Choroid plexus epithelial cell (primary cell): ENCODE measurements at regions not wholly inside any gene's neighbourhood (a gene's known extent, or its start where the extent isn't known, plus 50 kb on each side); places are given as distances from the start of the nearest gene placed in this dataset.

Source experiments
- DNase-seq: peaks from one replicate; pipeline ENCODE4 v3.0.0-alpha.2; 2010; ENCODE audit warnings: low read depth
- H3K4me3 ChIP-seq: 2 replicates; pipeline ENCODE4 v1.5.1; 2011; ENCODE audit warnings: low read depth, mild to moderate bottlenecking, control low read depth, low read length, moderate library complexity
- TF ChIP-seq, protein P1 (sequence below): conservative IDR thresholded peaks from 2 replicates; pipeline ENCODE4 v1.5.1; 2011; ENCODE audit warnings: low read depth, mild to moderate bottlenecking, control low read depth, inconsistent platforms, low read length, moderate library complexity

DNA sequence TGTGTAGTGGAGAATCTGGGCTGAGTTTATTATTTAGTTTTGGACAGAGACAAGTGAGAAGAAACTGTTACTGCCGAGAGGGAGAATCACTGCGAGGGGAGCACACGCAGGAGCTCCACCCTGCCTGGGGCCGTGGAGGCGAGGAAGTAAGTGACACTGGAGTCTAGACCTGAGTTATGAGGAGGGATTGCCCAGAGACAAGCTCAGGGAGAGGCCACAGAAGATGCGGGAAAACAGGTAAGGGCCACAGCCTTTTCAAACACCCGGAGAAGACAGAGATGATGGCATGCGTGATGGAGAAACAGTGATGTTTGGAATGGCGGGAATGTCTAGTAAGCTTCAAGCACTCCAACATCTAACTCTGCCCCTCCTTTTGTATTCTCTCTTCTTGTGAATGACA, 84.1 kb downstream of the TNFSF11 start:
- no peak overlapping the region for H3K4me3 ChIP-seq
- TF ChIP-seq, protein P1, sequence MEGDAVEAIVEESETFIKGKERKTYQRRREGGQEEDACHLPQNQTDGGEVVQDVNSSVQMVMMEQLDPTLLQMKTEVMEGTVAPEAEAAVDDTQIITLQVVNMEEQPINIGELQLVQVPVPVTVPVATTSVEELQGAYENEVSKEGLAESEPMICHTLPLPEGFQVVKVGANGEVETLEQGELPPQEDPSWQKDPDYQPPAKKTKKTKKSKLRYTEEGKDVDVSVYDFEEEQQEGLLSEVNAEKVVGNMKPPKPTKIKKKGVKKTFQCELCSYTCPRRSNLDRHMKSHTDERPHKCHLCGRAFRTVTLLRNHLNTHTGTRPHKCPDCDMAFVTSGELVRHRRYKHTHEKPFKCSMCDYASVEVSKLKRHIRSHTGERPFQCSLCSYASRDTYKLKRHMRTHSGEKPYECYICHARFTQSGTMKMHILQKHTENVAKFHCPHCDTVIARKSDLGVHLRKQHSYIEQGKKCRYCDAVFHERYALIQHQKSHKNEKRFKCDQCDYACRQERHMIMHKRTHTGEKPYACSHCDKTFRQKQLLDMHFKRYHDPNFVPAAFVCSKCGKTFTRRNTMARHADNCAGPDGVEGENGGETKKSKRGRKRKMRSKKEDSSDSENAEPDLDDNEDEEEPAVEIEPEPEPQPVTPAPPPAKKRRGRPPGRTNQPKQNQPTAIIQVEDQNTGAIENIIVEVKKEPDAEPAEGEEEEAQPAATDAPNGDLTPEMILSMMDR: no peak
- DNase-seq: no peak

DNA sequence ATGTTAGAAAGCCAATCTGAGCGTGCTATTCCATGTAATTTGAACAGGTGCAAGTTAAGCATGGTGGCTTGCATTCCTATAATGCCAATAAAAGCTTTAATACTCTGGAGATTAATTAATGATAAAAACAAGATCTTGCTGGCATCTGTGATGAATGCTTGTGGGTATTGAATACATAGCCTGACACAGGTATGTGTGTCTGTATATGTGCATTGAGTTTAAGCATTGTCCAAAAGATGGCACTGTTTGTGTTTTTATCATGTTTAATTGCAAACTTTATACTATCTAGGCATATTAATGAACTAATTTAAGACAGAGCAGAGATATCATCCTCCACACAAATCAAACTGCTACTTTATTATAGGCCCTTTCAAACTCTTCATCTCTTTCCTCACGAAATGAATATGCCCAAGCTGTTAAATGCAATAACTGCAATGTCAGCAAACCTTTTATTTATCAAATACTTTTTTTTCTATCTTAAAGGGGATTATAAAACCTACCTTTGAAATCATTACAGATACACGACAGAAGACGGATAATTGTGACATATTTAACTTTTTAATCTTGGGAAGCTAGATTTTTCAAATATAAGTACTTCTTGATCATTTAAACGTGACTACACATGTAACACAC, 86.5 kb downstream of the TNFSF11 start:
- DNase-seq: peak; percentile 58
- no peak overlapping the region for H3K4me3 ChIP-seq

DNA sequence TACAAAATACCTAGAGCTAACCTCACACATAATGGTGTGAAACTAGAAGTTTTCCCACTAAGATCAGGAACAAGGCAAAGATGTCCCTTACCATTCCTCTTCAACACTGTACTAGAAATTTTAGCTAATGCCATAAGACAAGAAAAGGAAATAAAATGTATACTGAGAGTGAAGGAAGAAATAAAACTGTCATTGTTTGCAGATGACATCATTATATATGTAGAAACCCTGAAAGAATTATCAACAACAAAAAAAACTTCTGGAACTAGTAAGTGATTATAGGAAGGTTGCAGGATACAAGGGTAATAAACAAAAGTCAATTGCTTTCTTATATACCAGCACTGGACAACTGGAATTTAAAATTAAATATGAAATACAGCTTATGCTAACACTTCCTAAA, 93.7 kb downstream of the TNFSF11 start:
- TF ChIP-seq, protein P1: no peak
- no peak for DNase-seq
- no peak overlapping the region for H3K4me3 ChIP-seq

More for the DNA sequence above, 86.5 kb downstream of the TNFSF11 start:
- TF ChIP-seq, protein P1: peak; percentile 53

DNA sequence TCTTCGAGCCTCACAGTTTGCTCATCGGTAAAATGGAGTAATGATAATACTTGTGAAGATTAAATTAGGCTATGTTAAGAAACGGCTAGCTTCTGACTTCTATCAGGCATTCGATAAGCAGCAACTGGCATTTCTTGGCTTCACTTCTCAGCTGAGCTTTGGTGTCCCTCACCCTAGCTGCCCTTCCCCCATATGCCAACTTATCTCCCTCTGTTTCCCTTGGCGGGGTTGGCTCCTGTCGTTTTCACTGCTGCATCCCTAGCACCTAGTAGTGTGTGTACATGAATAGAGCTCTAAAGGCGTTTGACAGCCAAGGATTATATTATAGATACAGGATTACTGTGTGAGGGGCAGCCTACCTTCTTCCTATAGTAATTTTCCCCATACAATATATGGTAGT, 97.5 kb downstream of the TNFSF11 start:
- DNase-seq: no peak
- no peak overlapping the region for H3K4me3 ChIP-seq
- TF ChIP-seq, protein P1: no peak

DNA sequence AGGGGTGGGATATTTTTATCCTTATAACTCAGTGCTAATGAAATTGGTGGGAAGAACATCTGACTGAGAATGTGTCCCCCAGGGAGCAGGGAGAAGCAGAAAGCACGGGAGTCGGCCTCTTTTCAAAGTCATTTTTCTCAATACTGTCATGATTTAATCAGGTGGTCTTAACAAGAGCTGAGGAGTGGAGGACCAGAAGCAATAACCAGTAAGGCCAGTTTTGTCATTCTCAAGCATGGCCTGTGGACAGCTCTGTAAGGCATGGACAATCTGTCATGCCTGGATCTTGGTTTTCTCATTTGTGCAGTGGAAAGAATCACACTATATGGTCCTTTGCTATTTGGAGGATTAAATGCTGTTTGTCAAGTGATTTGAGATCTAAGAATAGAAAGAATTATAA, 99.7 kb downstream of the TNFSF11 start:
- no peak overlapping the region for H3K4me3 ChIP-seq
- TF ChIP-seq, protein P1: no peak
- DNase-seq: no peak

DNA sequence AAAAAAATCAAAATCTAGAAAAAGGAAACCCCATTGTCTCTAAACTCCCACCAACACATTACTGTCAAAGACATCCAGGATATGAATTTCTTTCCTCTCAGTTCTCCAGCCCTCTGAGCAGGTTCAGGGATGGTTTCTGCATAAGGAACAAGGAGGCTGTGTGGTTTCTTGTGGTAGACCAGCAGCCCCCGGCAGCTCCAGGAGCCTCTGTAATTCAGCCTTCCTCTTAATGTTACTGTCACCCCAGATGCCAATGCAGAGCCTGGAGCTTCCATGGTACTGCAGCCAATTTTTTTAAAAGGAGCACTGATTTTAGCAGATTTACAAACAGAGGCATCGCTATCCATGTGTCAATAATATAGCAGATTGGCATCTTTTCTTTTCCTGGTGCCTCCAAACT, 100.6 kb upstream of the FAM216B start:
- DNase-seq: no peak
- H3K4me3 ChIP-seq: no peak overlapping the region
- TF ChIP-seq, protein P1: no peak
